ENCODE measurements at regions not wholly inside any gene's neighbourhood (a gene's known extent, or its start where the extent isn't known, plus 50 kb on each side); places are given as distances from the start of the nearest gene placed in this dataset.
A peak's percentile ranks its signal among the peaks of the same experiment; 100 is the strongest.

DNA sequence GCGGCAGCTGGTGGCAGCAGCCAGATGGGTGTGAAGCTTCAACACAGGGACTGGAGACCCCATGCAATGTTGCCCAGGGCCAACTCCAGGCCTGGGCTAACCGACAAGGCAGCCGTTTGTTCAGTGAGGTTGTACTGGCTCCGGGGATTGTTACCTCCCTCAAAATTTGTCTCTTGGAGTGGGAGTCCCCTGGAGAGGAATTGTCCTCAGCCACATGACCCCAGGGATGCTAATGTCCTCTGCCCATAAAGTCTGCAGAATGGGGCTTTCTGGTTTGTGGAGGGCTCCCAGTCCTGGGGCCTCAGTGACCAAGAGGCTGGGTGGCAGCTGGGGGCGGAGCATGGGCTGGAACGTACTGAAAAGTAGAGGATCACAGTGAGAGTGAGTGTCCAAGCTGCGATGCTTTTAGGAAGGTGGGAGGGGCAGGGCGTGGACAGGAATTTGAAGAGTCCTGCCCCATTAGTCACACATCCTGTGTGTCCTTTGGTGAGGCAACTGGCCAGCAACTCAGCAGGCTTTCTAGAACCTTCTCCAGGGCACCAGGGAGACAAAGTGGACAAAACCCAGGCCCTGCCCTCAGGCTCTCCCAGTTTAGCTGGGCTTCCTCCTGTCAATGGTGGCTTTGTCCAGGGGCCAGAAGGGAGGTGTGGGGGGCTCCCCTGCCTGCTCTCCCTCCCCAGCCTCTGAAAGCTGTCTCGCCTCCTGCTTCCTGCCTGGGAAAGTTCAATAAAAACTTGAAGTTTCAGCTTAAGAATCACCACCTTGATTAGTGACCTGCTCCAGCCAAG, 114.0 kb downstream of the NSG2 start:
- Mint-ChIP-seq H3K36me3 (ENCODE audit: low read depth) (peaks cover 4% of the 10 kb centered on the region; the same call in 1 of the 2 replicates), H3K4me3 (no peak overlapping the region), H3K27me3 (ENCODE audit: insufficient read depth) (peaks cover 2% of the 10 kb centered on the region; the same call in 1 of the 2 replicates), H3K4me1 (ENCODE audit: low read depth) (no peaks in the 10 kb centered on the region), H3K27ac (no peak overlapping the region), H3K9me3 (peaks cover 41% of the 10 kb centered on the region)
- TF ChIP-seq, protein P1, sequence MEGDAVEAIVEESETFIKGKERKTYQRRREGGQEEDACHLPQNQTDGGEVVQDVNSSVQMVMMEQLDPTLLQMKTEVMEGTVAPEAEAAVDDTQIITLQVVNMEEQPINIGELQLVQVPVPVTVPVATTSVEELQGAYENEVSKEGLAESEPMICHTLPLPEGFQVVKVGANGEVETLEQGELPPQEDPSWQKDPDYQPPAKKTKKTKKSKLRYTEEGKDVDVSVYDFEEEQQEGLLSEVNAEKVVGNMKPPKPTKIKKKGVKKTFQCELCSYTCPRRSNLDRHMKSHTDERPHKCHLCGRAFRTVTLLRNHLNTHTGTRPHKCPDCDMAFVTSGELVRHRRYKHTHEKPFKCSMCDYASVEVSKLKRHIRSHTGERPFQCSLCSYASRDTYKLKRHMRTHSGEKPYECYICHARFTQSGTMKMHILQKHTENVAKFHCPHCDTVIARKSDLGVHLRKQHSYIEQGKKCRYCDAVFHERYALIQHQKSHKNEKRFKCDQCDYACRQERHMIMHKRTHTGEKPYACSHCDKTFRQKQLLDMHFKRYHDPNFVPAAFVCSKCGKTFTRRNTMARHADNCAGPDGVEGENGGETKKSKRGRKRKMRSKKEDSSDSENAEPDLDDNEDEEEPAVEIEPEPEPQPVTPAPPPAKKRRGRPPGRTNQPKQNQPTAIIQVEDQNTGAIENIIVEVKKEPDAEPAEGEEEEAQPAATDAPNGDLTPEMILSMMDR (IDR thresholded peaks at IDR 0.05), result no peak
- peak; percentile 19 for DNase-seq

DNA sequence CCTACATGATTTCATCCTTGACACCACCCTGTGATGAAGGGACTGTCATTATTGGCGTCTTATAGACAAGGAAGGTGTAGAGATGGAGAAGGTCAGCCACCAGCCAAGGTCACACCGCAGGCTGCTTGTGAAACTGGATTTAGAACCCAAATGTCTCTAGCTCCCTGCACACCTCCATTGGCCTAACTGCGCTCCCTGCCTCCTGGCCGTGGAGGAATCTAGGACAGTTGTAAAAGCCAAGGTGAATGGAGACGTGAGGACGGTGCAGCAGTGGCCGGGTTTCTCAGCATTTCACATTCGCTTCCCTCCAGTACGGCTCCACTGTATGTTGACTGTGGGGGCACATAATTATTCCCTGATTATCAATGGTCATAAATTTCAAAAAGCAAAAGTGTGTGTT, 119.9 kb downstream of the NSG2 start:
- DNase-seq, result no peak
- H3K27me3 Mint-ChIP-seq (ENCODE audit: insufficient read depth), result peaks cover 1% of the 10 kb centered on the region
- H3K4me3 Mint-ChIP-seq, result no peak overlapping the region
- H3K4me1 Mint-ChIP-seq (ENCODE audit: low read depth), result no peaks in the 10 kb centered on the region
- TF ChIP-seq, protein P1 (IDR thresholded peaks at IDR 0.05), result no peak
- no peak overlapping the region for H3K27ac Mint-ChIP-seq
- peaks cover 8% of the 10 kb centered on the region; the same call in 1 of the 2 replicates for H3K36me3 Mint-ChIP-seq (ENCODE audit: low read depth)
- peaks cover 27% of the 10 kb centered on the region for H3K9me3 Mint-ChIP-seq

DNA sequence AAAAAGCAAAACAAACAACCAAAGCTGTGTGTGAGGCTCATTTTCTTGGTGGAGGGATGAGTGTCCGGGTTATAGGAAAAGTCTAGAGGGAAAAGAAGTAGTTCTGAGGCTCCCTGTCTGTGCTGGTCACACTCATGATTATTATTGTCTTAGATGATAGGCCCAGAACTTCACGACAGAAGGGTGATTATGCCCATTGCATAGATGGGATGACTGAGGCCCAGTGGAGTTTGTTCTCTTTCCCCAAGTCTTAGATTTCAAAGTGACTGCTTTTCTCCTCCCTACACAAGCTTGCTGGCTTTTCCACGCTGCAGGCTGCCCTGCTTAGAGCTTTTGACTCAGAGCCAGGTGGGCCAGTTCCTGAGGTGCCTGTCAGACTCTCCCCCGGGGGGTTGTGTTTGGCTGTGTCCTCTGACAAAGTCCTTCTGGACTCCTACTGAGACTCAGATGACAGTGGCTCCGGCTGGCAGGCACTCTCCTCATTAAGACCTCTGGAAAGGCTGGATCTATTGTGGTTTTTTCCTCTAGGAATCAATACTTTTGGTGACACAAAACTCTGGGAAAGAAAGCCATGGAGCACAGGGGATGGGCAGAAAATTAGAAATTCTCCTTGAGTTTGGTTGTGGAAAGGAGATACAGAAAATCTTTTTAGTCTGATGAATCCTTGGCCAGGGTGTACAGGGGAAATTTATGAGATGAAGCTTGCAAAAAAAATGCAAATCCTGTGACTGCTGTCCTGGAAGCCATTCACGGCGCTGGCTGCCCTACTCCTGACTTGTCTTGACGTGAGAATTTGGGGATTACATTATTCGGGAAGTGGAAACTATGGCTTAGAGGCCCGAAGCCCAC, 120.9 kb downstream of the NSG2 start:
- H3K4me1 Mint-ChIP-seq (ENCODE audit: low read depth), result no peaks in the 10 kb centered on the region
- H3K27ac Mint-ChIP-seq, result no peak overlapping the region
- DNase-seq, result no peak
- TF ChIP-seq, protein P1 (IDR thresholded peaks at IDR 0.05), result no peak
- no peak overlapping the region for H3K4me3 Mint-ChIP-seq
- H3K9me3 Mint-ChIP-seq, result peaks cover 21% of the 10 kb centered on the region
- H3K27me3 Mint-ChIP-seq (ENCODE audit: insufficient read depth), result peaks cover 1% of the 10 kb centered on the region
- peaks cover 8% of the 10 kb centered on the region; the same call in 1 of the 2 replicates for H3K36me3 Mint-ChIP-seq (ENCODE audit: low read depth)

DNA sequence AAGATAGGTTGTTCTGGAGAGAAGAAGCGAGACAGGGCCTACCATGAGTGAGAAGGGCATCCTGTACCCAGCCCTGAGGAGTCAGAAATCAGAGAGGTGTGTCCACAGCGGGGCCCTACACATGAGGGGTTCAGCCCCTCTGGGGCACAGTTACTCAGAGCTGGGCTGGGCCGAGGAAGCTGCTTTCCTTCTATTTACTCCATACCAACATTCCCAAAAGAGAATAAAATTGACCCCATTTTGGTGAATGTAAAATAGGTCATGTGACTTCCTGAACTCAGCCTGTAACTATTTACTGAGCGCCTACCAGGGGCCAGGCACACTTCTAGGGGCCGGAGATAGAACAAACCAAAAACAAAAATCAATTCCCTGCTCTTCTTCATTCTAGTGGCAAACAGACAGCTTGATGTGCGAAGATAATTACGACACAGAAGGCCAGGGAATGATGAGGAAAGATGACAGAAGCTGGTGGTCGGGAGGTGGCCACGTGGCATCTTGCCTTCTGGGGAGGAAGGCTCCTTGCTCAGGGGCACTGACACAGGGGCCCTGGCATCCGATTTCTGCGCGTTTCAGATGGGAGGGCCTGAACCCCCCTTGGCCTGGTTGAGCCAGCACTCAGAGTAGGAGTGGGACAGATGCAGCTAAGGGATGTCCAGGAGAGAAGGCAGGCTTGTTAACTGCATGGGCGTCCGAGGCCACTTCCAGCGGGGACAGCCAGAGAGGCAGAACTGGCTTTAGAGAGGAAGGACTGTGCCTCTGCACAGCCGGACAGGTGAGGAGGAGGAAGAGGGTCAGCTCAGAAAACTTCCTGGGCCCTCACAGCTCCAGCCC, 121.8 kb downstream of the NSG2 start:
- no peaks in the 10 kb centered on the region for H3K4me1 Mint-ChIP-seq (ENCODE audit: low read depth)
- TF ChIP-seq, protein P1 (IDR thresholded peaks at IDR 0.05), result no peak
- DNase-seq, result no peak
- H3K27ac Mint-ChIP-seq, result no peak overlapping the region
- H3K36me3 Mint-ChIP-seq (ENCODE audit: low read depth), result peaks cover 8% of the 10 kb centered on the region; the same call in 1 of the 2 replicates
- peaks cover 24% of the 10 kb centered on the region for H3K9me3 Mint-ChIP-seq
- H3K27me3 Mint-ChIP-seq (ENCODE audit: insufficient read depth), result peaks cover 1% of the 10 kb centered on the region
- H3K4me3 Mint-ChIP-seq, result no peak overlapping the region

DNA sequence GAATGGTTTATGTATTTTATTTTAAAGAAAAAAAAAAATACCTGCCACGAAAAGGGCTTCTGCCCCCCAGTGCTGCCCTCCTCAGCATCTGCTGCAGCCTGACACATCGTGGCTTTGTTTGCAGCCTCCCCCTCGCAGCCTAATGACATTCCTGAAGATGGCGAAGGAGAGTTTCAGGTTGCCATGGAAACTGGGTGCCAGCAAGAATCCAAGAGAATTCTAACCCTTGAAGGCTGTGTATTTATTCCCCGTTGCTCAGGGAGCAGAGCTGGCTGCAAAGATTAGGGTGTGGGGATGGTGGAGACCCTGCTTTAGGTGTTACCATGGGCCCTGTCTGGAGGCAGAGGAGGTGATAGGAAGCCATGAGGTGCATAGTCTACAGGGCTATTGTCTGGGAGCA, 126.6 kb downstream of the NSG2 start:
- H3K27me3 Mint-ChIP-seq (ENCODE audit: insufficient read depth), result no peaks in the 10 kb centered on the region; the same call in 1 of the 2 replicates
- H3K27ac Mint-ChIP-seq, result no peak overlapping the region
- DNase-seq, result no peak
- no peaks in the 10 kb centered on the region for H3K4me1 Mint-ChIP-seq (ENCODE audit: low read depth)
- peaks cover 43% of the 10 kb centered on the region for H3K9me3 Mint-ChIP-seq
- no peak overlapping the region for H3K4me3 Mint-ChIP-seq
- H3K36me3 Mint-ChIP-seq (ENCODE audit: low read depth), result no peaks in the 10 kb centered on the region
- TF ChIP-seq, protein P1 (IDR thresholded peaks at IDR 0.05), result no peak
